PC-9 (cell line): ENCODE measurements at regions not wholly inside any gene's neighbourhood (a gene's known extent, or its start where the extent isn't known, plus 50 kb on each side); places are given as distances from the start of the nearest gene placed in this dataset.

ENCODE experiments used
- BruUV-seq: library from RNA; stranded (reverse); fragments of 400-500 nt; replicated peaks from 2 replicates; lab custom pipeline; 2021; lab: Mats Ljungman, UMichigan
- CTCF ChIA-PET: fragments of 300-600 bp; sonication (Branson Sonifier 250); formaldehyde crosslinking; loops from one replicate; lab custom pipeline; 2022; ENCODE audit warnings: antibody characterized with exemption; lab: Charles Lee
- POLR2A ChIA-PET: fragments of 300-600 bp; sonication (Branson Sonifier 250); formaldehyde crosslinking; loops from one replicate; lab custom pipeline; 2022; ENCODE audit warnings: antibody characterized with exemption; ENCODE audit not compliant: unreplicated experiment; lab: Charles Lee
- DNase-seq, 2 experiments: peaks; one replicate each; pipeline versions ENCODE4 v3.0.0 to v3.0.0-alpha.2; 2015 to 2022; ENCODE audit warnings: mixed read lengths in 1 of 2
- H2AFZ ChIP-seq: fragments of 200-600 bp; sonication (generic); 2 replicates; pipeline ENCODE4 v1.8.1; 2017; ENCODE audit warnings: antibody characterized with exemption
- H3F3A ChIP-seq: fragments of 200-600 bp; sonication (generic); 2 replicates; pipeline ENCODE4 v1.8.1; 2017; ENCODE audit warnings: antibody characterized with exemption, mild to moderate bottlenecking, low read depth; ENCODE audit not compliant: insufficient read depth
- H3K27ac ChIP-seq: fragments of 200-600 bp; sonication (generic); 2 replicates; pipeline ENCODE4 v1.6.1; 2016; ENCODE audit warnings: mixed run types
- H3K27me3 ChIP-seq: fragments of 200-600 bp; sonication (generic); 2 replicates; pipeline ENCODE4 v1.6.1; 2016; ENCODE audit warnings: low read depth, mixed run types; ENCODE audit not compliant: insufficient read depth
- H3K36me3 ChIP-seq: fragments of 200-600 bp; sonication (generic); 2 replicates; pipeline ENCODE4 v1.6.1; 2016; ENCODE audit warnings: low read depth, mixed run types
- H3K4me1 ChIP-seq: fragments of 200-600 bp; sonication (generic); replicated peaks from 2 replicates; pipeline ENCODE4 v1.6.1; 2016; ENCODE audit warnings: mixed run types; ENCODE audit not compliant: insufficient read depth
- H3K4me2 ChIP-seq: fragments of 200-600 bp; sonication (generic); 2 replicates; pipeline ENCODE4 v1.6.1; 2017; ENCODE audit warnings: mixed run types
- H3K4me3 ChIP-seq: fragments of 200-600 bp; sonication (generic); 2 replicates; pipeline ENCODE4 v1.6.1; 2016; ENCODE audit warnings: mixed run types
- H3K79me2 ChIP-seq: fragments of 200-600 bp; sonication (generic); 2 replicates; pipeline ENCODE4 v1.6.1; 2017; ENCODE audit warnings: low read depth, mixed run types
- H3K9me2 ChIP-seq: fragments of 200-600 bp; sonication (generic); 2 replicates; pipeline ENCODE4 v1.8.1; 2017; ENCODE audit warnings: mild to moderate bottlenecking; ENCODE audit not compliant: insufficient read depth
- H3K9me3 ChIP-seq: fragments of 200-600 bp; sonication (generic); 2 replicates; pipeline ENCODE4 v1.8.1; 2016; ENCODE audit warnings: low read depth; ENCODE audit not compliant: insufficient read depth
- H4K20me1 ChIP-seq: fragments of 200-600 bp; sonication (generic); 2 replicates; pipeline ENCODE4 v1.8.1; 2017; ENCODE audit not compliant: insufficient read depth
- CTCF ChIP-seq: fragments of 200-600 bp; sonication (generic); conservative IDR thresholded peaks from 2 replicates; pipeline ENCODE4 v1.6.1; 2017; ENCODE audit warnings: mixed run types, antibody characterized with exemption, mild to moderate bottlenecking, moderate library complexity
- EZH2 ChIP-seq: fragments of 200-600 bp; sonication (generic); IDR thresholded peaks from 2 replicates; pipeline ENCODE4 v1.8.0; 2017; ENCODE audit warnings: antibody characterized with exemption, low read depth
- intact Hi-C: fragments of 100-400 bp; cut with micrococcal nuclease; formaldehyde crosslinking; loops from one replicate; pipeline ENCODE4 v1.10.0; 2022; ENCODE audit not compliant: unreplicated experiment

DNA sequence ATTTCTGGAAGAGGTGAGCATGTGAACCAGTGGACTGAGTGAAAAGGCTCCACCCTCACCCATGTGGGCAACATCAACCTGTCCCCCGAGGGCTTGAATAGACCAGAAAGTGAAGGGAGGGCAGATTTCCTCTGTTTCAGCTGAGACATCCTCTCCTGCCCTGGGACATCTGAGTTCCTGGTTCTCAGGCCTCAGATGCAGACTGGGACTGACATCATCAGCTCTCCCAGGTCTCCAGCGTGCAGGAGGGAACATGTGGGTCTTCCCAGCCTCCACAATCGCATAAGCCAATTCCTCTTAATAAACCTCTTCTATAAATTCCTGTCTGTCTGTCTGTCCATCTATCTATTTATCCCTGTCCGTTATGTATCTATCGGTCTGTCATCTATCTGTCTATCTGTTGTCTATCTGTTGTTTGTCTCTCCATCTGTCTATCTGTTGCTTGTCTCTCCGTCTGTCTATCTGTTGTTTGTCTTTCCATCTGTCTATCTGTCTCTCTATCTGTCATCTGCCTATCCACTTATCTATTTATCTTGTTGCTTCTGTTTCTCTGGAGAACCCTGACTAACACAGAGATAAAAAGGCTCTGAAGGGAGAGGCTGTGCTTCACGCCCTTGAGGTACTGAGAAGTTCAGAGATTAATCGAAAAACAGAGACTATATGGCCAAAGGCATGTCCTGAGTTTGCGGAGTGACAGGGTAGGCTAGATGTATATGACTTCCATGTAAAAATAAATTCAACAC, 140.3 kb upstream of the PFKP start:
- ChIA-PET CTCF (no interaction called here), POLR2A (no interaction called here)
- no TSS peak for BruUV-seq
- H3K4me3 ChIP-seq, result no peak overlapping the region
- no peaks in the 10 kb centered on the region for H3K36me3 ChIP-seq
- H3K4me2 ChIP-seq, result no peak overlapping the region
- no peaks in the 10 kb centered on the region for H3K4me1 ChIP-seq
- DNase-seq, result no peak
- no peaks in the 10 kb centered on the region for H3K9me2 ChIP-seq
- H3K27ac ChIP-seq, result no peak overlapping the region
- peaks cover 77% of the 10 kb centered on the region for H3K27me3 ChIP-seq
- no peak overlapping the region for H2AFZ ChIP-seq
- H4K20me1 ChIP-seq, result no peaks in the 10 kb centered on the region
- intact Hi-C loops, result loop anchor here (5.0 to 10.0 kb wide), 3 partner anchors 50 to 848 kb away; no protein-coding TSS in a partner anchor
- H3K9me3 ChIP-seq, result no peaks in the 10 kb centered on the region
- no peaks in the 10 kb centered on the region for H3K79me2 ChIP-seq
- no peaks in the 10 kb centered on the region for H3F3A ChIP-seq
- no peak for TF ChIP-seq EZH2
- TF ChIP-seq CTCF, result no peak

- DNase-seq, result no peak
- Histone ChIP-seq H3K4me3 (no peak overlapping the region), H3K27me3 (peaks cover 82% of the 10 kb centered on the region), H4K20me1 (no peaks in the 10 kb centered on the region), H3K36me3 (no peaks in the 10 kb centered on the region), H3F3A (no peaks in the 10 kb centered on the region), H3K27ac (no peak overlapping the region), H3K4me2 (no peak overlapping the region), H3K79me2 (no peaks in the 10 kb centered on the region), H3K9me3 (no peaks in the 10 kb centered on the region), H3K9me2 (no peaks in the 10 kb centered on the region), H3K4me1 (no peaks in the 10 kb centered on the region), H2AFZ (no peak overlapping the region)
- intact Hi-C loops, result loop anchor here (5.0 to 10.0 kb wide), 3 partner anchors 52 to 849 kb away; no protein-coding TSS in a partner anchor
- BruUV-seq, result no TSS peak
- TF ChIP-seq CTCF (no peak), EZH2 (no peak)
- CTCF ChIA-PET, result no interaction called here
- POLR2A ChIA-PET, result no interaction called here
These were observed 141.7 kb upstream of the PFKP start for GRCh38 chr10:2925631-2926030.

- POLR2A ChIA-PET, result no interaction called here
- CTCF ChIA-PET, result no interaction called here
- no peaks in the 10 kb centered on the region for H3K79me2 ChIP-seq
- no peaks in the 10 kb centered on the region for H4K20me1 ChIP-seq
- H3K4me1 ChIP-seq, result no peaks in the 10 kb centered on the region
- peaks cover 80% of the 10 kb centered on the region for H3K27me3 ChIP-seq
- no peaks in the 10 kb centered on the region for H3K9me2 ChIP-seq
- no peak for DNase-seq
- no peak overlapping the region for H3K4me2 ChIP-seq
- H2AFZ ChIP-seq, result no peak overlapping the region
- TF ChIP-seq CTCF (no peak), EZH2 (no peak)
- no peaks in the 10 kb centered on the region for H3K36me3 ChIP-seq
- no peaks in the 10 kb centered on the region for H3F3A ChIP-seq
- H3K4me3 ChIP-seq, result no peak overlapping the region
- no peaks in the 10 kb centered on the region for H3K9me3 ChIP-seq
- BruUV-seq, result no TSS peak
- H3K27ac ChIP-seq, result no peak overlapping the region
- intact Hi-C loops, result loop anchor here (10.0 kb wide), 2 partner anchors 270 to 850 kb away; no protein-coding TSS in a partner anchor
These were observed 142.9 kb upstream of the PFKP start for GRCh38 chr10:2924431-2924830.
